BLaER1 treated with 17β-estradiol and CSF1 and Interleukin-3, amounts not matched to agents 10 nM and 100 nM (cell line): ENCODE measurements at regions not wholly inside any gene's neighbourhood (a gene's known extent, or its start where the extent isn't known, plus 50 kb on each side); places are given as distances from the start of the nearest gene placed in this dataset.
"Not testable (repeated sequence)": the region's sequence is repeated elsewhere in the genome, so short reads cannot be mapped to it uniquely, and the experiment has no call there.

ENCODE experiments used
- H3K27ac ChIP-seq, 11 experiments: shearing (Covaris generic); formaldehyde crosslinking; 2 replicates each; pipeline ENCODE4 v1.8.1; 2022
- H3K27me3 ChIP-seq, 11 experiments: shearing (Covaris generic); formaldehyde crosslinking; 2 replicates each; pipeline ENCODE4 v1.8.1; 2022
- H3K36me3 ChIP-seq, 11 experiments: shearing (Covaris generic); formaldehyde crosslinking; 2 replicates each; pipeline ENCODE4 v1.8.1; 2022
- H3K4me1 ChIP-seq, 10 experiments: shearing (Covaris generic); formaldehyde crosslinking; 2 replicates each; pipeline ENCODE4 v1.8.1; 2022
- H3K4me2 ChIP-seq, 11 experiments: shearing (Covaris generic); formaldehyde crosslinking; 2 replicates each; pipeline ENCODE4 v1.8.1; 2022
- H3K4me3 ChIP-seq, 10 experiments: shearing (Covaris generic); formaldehyde crosslinking; 2 replicates each; pipeline ENCODE4 v1.8.1; 2022
- H3K9ac ChIP-seq, 11 experiments: shearing (Covaris generic); formaldehyde crosslinking; 2 replicates each; pipeline ENCODE4 v1.8.1; 2022
- H3K9me3 ChIP-seq, 11 experiments: shearing (Covaris generic); formaldehyde crosslinking; replicated peaks in 1 of 11; 2 replicates each; pipeline ENCODE4 v1.8.1; 2022
- H4K20me1 ChIP-seq, 11 experiments: shearing (Covaris generic); formaldehyde crosslinking; 2 replicates each; pipeline ENCODE4 v1.8.1; 2022
- Cebpa-rat ChIP-seq, 11 experiments: shearing (Covaris generic); IDR thresholded peaks; 2 replicates each; pipeline ENCODE4 v1.8.1; 2022

GRCh38 chr5:98179791-98180755 lies 593.4 kb upstream of the RGMB start:
- H3K9me3 ChIP-seq, result peaks cover 0 to 13% (median 0%) of the 10 kb centered on the region in 11 experiments; a peak in 8 of 22 replicates
- H3K36me3 ChIP-seq, result no peaks in the 10 kb centered on the region
- H3K4me1 ChIP-seq, result no peaks in the 10 kb centered on the region
- no peak overlapping the region for H3K4me2 ChIP-seq
- H3K27ac ChIP-seq, result no peak overlapping the region
- no peaks in the 10 kb centered on the region for H3K27me3 ChIP-seq
- no peak for TF ChIP-seq Cebpa-rat (IDR thresholded peaks at IDR 0.05)
- no peak overlapping the region for H3K4me3 ChIP-seq
- H4K20me1 ChIP-seq, result no peaks in the 10 kb centered on the region
- no peak overlapping the region for H3K9ac ChIP-seq

DNA sequence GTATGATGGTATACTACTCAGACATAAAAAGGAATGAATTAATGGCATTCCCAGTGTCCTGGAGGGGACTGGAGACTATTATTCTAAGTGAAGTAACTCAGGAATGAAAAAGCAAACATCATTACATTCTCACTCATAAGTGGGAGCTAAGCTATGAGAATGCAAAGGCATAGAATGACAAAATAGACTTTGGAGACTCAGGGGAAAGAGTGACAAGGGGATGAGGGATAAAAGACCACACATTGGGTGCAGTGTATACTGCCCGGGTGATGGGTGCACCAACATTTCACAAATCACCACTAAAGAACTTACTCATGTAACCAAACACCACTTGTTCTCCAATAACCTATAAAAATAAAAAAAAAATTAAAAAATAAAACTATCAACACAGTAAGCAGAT lies 587.3 kb upstream of the RGMB start:
- Histone ChIP-seq H3K27ac (no peak overlapping the region), H3K36me3 (no peaks in the 10 kb centered on the region), H3K27me3 (no peaks in the 10 kb centered on the region), H3K9me3 (peaks cover 0 to 7% (median 0%) of the 10 kb centered on the region in 11 experiments; a peak in 2 of 22 replicates), H4K20me1 (no peaks in the 10 kb centered on the region), H3K4me3 (no peak overlapping the region), H3K9ac (no peak overlapping the region), H3K4me1 (no peaks in the 10 kb centered on the region), H3K4me2 (no peak overlapping the region)
- TF ChIP-seq Cebpa-rat (IDR thresholded peaks at IDR 0.05), result no peak

DNA sequence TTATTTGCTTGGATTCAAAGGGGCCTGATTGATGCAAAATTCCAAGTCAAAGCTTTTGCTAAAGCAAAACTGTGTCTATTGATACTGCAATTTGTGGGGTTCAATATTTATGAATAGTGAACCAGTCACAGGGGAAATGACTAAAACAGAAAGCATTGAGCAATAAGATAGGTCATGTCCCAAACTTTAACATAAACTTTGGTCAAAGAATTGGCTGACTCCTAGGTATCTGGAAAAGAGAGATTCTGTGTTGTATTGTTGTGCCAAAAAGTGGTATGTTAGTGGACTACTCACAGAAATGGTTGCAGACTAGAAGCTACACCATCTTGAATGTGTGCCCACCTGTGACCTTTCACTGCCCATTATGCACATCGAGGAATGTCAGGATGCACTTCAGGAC lies 585.5 kb upstream of the RGMB start:
- Histone ChIP-seq H3K4me2 (no peak overlapping the region), H3K27ac (no peak overlapping the region), H3K27me3 (no peaks in the 10 kb centered on the region), H4K20me1 (no peaks in the 10 kb centered on the region), H3K36me3 (no peaks in the 10 kb centered on the region), H3K4me1 (no peaks in the 10 kb centered on the region), H3K9me3 (no peaks in the 10 kb centered on the region; a peak in 2 of 22 replicates), H3K9ac (no peak overlapping the region), H3K4me3 (no peak overlapping the region)
- TF ChIP-seq Cebpa-rat (IDR thresholded peaks at IDR 0.05), result no peak

GRCh38 chr5:98190344-98190743 lies 583.1 kb upstream of the RGMB start:
- H3K4me2 ChIP-seq, H4K20me1 ChIP-seq, H3K9ac ChIP-seq, H3K36me3 ChIP-seq, H3K9me3 ChIP-seq, H3K27me3 ChIP-seq, H3K4me1 ChIP-seq, H3K4me3 ChIP-seq, H3K27ac ChIP-seq: not testable (repeated sequence)

DNA sequence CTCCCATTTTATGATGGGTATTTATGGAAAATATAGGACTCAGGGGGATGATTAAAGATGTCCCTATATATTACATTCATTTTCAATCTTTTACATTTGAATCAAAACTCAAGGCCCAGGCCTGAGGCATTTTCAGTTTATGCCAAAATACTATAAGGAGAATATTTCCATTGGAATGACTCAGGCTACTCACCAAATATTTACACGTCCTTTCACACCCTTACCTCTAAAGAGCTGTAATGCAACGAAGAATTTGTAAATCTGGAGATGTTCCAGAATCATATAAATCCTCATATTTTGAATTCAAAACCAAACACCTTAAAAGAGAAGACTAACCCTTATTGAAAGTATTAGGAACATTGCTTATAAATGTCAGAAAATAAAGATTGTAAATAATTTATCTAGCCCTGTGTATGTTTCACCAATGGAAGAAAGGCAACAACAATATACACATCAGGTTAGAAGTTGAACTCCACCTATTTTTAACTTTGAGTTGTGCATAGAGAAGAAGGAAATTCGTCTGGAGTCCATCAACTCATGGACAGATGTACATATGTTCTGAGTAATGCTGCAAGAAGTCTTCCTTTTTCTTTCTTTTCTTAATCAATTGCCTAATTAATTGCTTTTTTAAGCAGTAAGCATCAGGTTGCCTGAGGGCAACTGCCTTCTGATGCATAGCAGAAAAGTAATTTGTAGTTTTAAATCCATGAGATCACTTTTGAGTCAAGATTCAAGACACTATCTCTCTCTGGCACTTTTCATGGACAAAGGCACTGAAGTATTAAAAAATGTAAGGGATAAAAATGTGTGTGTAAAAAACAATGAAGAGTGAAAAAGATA lies 579.3 kb upstream of the RGMB start:
- H3K4me1 ChIP-seq, result no peaks in the 10 kb centered on the region
- no peak overlapping the region for H3K4me3 ChIP-seq
- H3K9me3 ChIP-seq, result no peaks in the 10 kb centered on the region; a peak in 1 of 22 replicates
- H3K9ac ChIP-seq, result no peak overlapping the region
- H3K27ac ChIP-seq, result no peak overlapping the region
- H4K20me1 ChIP-seq, result no peaks in the 10 kb centered on the region
- TF ChIP-seq Cebpa-rat (IDR thresholded peaks at IDR 0.05), result no peak
- H3K4me2 ChIP-seq, result no peak overlapping the region
- H3K36me3 ChIP-seq, result no peaks in the 10 kb centered on the region
- H3K27me3 ChIP-seq, result no peaks in the 10 kb centered on the region

GRCh38 chr5:98200726-98201541 lies 572.5 kb upstream of the RGMB start:
- Histone ChIP-seq H3K9ac (no peak overlapping the region), H3K36me3 (no peaks in the 10 kb centered on the region), H3K4me2 (no peak overlapping the region), H3K27me3 (no peaks in the 10 kb centered on the region), H4K20me1 (no peaks in the 10 kb centered on the region), H3K9me3 (no peaks in the 10 kb centered on the region), H3K27ac (no peak overlapping the region), H3K4me3 (no peak overlapping the region), H3K4me1 (no peaks in the 10 kb centered on the region)
- no peak for TF ChIP-seq Cebpa-rat (IDR thresholded peaks at IDR 0.05)

DNA sequence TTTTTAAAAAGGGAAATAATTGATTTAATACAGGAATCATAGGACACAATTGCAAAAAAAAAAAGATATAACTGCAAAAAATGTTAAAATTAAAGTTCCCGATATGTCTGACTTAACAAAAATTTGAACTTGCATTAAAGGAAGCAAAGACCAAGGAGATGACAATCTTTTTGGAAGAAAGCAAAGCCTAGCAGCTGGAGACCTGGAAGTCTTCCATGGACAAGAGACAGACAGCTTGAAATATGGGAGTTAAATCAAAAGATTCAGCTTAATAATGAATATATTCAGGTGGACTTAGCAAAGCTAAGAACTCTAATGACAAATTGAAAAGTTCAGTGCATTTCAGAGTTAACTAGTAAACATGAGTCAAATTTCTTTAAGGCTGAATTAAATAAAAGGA lies 568.7 kb upstream of the RGMB start:
- H3K4me2 ChIP-seq, result no peak overlapping the region
- no peaks in the 10 kb centered on the region for H3K9me3 ChIP-seq
- no peak overlapping the region for H3K27ac ChIP-seq
- H3K36me3 ChIP-seq, result no peaks in the 10 kb centered on the region
- TF ChIP-seq Cebpa-rat (IDR thresholded peaks at IDR 0.05), result no peak
- H3K27me3 ChIP-seq, result no peaks in the 10 kb centered on the region
- H3K4me1 ChIP-seq, result no peaks in the 10 kb centered on the region
- no peak overlapping the region for H3K9ac ChIP-seq
- no peaks in the 10 kb centered on the region for H4K20me1 ChIP-seq
- H3K4me3 ChIP-seq, result no peak overlapping the region

DNA sequence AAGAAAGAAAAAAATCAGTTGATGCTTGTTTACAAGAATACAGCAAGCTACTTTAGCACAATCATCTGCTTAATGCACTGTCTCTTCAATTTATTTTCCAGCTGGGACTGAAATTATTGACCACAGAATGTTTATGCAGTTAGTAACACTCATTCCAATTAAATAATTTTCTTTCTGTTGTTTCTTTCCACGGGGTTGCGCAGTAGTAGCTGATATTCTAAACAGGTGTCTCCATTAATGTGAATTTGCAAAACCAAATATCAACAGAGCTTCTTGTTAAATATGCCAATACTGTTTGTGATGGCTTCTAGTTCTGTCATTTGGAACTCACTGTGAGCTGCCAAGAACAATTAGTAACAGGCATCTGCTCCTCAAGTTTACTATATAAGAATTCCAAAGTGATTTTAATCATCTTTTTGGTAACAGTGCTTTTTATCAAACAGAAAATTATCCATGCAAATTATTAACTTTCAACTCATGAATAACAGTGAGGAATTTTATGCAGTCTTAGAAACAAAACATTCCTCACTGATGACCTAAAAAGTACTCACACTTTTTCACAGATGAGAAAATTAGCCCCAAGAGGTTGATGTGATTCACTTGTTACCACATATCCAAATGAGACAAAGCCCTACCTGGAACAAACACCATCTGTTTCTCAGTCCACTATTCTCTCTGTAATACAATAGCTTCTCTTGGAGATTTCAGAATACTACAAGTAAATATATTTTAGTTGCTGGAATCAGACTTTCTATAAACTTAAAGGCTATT lies 567.6 kb upstream of the RGMB start:
- no peaks in the 10 kb centered on the region for H3K9me3 ChIP-seq
- H3K27me3 ChIP-seq, result no peaks in the 10 kb centered on the region
- no peak overlapping the region for H3K4me2 ChIP-seq
- H3K4me3 ChIP-seq, result no peak overlapping the region
- TF ChIP-seq Cebpa-rat (IDR thresholded peaks at IDR 0.05), result no peak
- H3K36me3 ChIP-seq, result no peaks in the 10 kb centered on the region
- H3K27ac ChIP-seq, result no peak overlapping the region
- no peak overlapping the region for H3K9ac ChIP-seq
- no peaks in the 10 kb centered on the region for H3K4me1 ChIP-seq
- no peaks in the 10 kb centered on the region for H4K20me1 ChIP-seq
